ENCODE measurements at regions not wholly inside any gene's neighbourhood (a gene's known extent, or its start where the extent isn't known, plus 50 kb on each side); places are given as distances from the start of the nearest gene placed in this dataset.

DNA sequence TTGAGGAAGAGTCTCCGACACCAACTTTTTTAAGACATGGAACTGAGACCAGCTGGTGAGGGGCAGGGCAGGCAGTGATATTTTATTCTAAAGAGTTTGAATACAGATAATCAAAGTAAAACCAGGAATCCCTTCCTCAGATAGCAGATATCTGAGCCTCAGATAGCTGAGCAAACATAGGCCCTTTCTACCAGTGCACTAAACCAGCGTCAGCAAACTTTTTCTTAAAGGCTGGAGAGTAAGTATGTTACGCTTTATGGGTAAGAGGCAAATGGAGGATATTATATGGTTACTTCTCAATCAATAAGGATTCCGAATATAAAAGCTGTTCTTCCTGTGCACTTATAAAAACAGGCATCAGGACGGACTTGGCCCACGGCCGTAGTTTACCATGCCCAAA is 73.9 kb downstream of the WNT5A start:
- Histone ChIP-seq H3K27ac (no peak overlapping the region), H3K4me1 (no peaks in the 10 kb centered on the region), H3K4me2 (no peak overlapping the region), H3K9me3 (no peaks in the 10 kb centered on the region), H3K4me3 (no peak overlapping the region)
- ChIA-PET CTCF (no interaction called here), POLR2A (no interaction called here)
- ATAC-seq = no peak
- TF ChIP-seq SREBF2 (IDR thresholded peaks at IDR 0.05) = no peak
- DNase-seq (ENCODE audit: low read depth in 1 of 2, low spot score in 1 of 2) = no peak
- 40% methylated on average over 7 of the region's 7 CpGs for WGBS (ENCODE audit: missing lambda C conversion rate)
- FAIRE-seq = no peak

DNA sequence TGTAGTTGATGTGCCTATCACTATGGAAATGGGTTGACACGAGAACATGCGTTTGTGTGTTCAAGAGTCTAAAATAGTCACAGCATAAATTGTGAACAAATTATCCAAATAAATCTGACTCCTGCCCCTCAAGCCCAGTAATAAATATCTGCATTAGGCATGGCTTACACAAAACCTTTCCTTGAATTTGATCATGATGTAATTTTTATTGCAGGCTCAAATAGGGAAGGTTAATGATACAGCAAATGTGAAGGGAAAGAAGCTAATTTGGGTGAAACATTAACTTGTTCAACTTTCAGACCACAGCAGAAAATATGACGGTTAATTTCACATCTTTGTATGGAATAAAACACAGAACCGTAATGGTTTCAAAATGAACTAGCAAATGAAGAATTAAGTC is 74.6 kb downstream of the WNT5A start:
- TF ChIP-seq SREBF2 (IDR thresholded peaks at IDR 0.05) = no peak
- ChIA-PET POLR2A (no interaction called here), CTCF (no interaction called here)
- WGBS (ENCODE audit: missing lambda C conversion rate) = 45% methylated on average over 4 of the region's 4 CpGs
- ATAC-seq (no peak), FAIRE-seq (no peak), DNase-seq (ENCODE audit: low read depth in 1 of 2, low spot score in 1 of 2) (no peak)
- H3K27ac ChIP-seq = no peak overlapping the region
- no peaks in the 10 kb centered on the region for H3K9me3 ChIP-seq
- no peak overlapping the region for H3K4me2 ChIP-seq
- no peak overlapping the region for H3K4me3 ChIP-seq
- no peaks in the 10 kb centered on the region for H3K4me1 ChIP-seq

DNA sequence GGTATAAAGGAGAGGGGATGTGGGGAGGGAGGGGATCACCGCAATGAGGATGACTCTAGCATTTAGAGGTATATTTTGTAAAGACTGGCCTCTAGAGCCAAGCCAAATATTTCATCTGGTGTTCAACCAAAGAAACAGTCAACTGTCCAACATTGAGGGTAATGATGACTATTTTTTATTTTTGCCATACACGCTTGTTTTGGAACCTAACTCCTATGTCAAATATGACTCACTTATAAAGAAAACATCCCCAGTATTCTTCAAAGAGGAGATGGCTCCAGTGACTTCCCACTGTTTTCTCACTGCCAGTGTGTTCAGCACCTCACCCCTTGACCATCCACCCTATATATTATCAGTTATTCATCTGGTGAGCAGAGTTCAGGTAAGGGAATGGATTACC is 77.3 kb downstream of the WNT5A start:
- Histone ChIP-seq H3K4me1 (no peaks in the 10 kb centered on the region), H3K9me3 (no peaks in the 10 kb centered on the region), H3K27ac (no peak overlapping the region), H3K4me3 (no peak overlapping the region), H3K4me2 (no peak overlapping the region)
- TF ChIP-seq HOXB5 (CRISPR knock-in tag; IDR thresholded peaks at IDR 0.05) = no peak
- no peak for TF ChIP-seq HDAC2 (IDR thresholded peaks at IDR 0.05)
- TF ChIP-seq MYC (IDR thresholded peaks at IDR 0.05; ENCODE audit: borderline replicate concordance, low read length) = no peak
- TF ChIP-seq REST (IDR thresholded peaks at IDR 0.05) = no peak
- TF ChIP-seq EHF (CRISPR knock-in tag; IDR thresholded peaks at IDR 0.05) = no peak
- TF ChIP-seq, protein P1, sequence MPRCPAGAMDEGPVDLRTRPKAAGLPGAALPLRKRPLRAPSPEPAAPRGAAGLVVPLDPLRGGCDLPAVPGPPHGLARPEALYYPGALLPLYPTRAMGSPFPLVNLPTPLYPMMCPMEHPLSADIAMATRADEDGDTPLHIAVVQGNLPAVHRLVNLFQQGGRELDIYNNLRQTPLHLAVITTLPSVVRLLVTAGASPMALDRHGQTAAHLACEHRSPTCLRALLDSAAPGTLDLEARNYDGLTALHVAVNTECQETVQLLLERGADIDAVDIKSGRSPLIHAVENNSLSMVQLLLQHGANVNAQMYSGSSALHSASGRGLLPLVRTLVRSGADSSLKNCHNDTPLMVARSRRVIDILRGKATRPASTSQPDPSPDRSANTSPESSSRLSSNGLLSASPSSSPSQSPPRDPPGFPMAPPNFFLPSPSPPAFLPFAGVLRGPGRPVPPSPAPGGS (IDR thresholded peaks at IDR 0.05) = no peak
- no peak for TF ChIP-seq ELK1 (IDR thresholded peaks at IDR 0.05; ENCODE audit: low read depth, low read length)
- TF ChIP-seq RAD21 (conservative IDR thresholded peaks at IDR 0.05 in 1 of 2, IDR thresholded peaks at IDR 0.05 in 1 of 2) = no peak
- TF ChIP-seq MAZ (IDR thresholded peaks at IDR 0.05; ENCODE audit: borderline replicate concordance, low read depth, low read length) = no peak
- TF ChIP-seq PBX3 (IDR thresholded peaks at IDR 0.05) = no peak
- no peak for TF ChIP-seq CBX2 (IDR thresholded peaks at IDR 0.05; ENCODE audit: borderline replicate concordance, low read depth)
- TF ChIP-seq ESRRA (IDR thresholded peaks at IDR 0.05; ENCODE audit: borderline replicate concordance, low read length) = no peak
- no peak for TF ChIP-seq NFE2L2 (conservative IDR thresholded peaks at IDR 0.05; ENCODE audit: low read length)
- no peak for TF ChIP-seq ZC3H11A (IDR thresholded peaks at IDR 0.05)
- TF ChIP-seq NR3C1 (IDR thresholded peaks at IDR 0.05) = no peak
- TF ChIP-seq FOXS1 (CRISPR knock-in tag; IDR thresholded peaks at IDR 0.05) = no peak
- TF ChIP-seq, protein P2, sequence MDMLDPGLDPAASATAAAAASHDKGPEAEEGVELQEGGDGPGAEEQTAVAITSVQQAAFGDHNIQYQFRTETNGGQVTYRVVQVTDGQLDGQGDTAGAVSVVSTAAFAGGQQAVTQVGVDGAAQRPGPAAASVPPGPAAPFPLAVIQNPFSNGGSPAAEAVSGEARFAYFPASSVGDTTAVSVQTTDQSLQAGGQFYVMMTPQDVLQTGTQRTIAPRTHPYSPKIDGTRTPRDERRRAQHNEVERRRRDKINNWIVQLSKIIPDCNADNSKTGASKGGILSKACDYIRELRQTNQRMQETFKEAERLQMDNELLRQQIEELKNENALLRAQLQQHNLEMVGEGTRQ (IDR thresholded peaks at IDR 0.05) = no peak
- TF ChIP-seq ZFP36 (IDR thresholded peaks at IDR 0.05; ENCODE audit: borderline replicate concordance, partially characterized antibody) = no peak
- FAIRE-seq = no peak
- CTCF ChIA-PET = no interaction called here
- DNase-seq (ENCODE audit: low read depth in 1 of 2, low spot score in 1 of 2) = no peak
- POLR2A ChIA-PET = no interaction called here
- ATAC-seq = no peak
- 21% methylated on average over 2 of the region's 2 CpGs for WGBS (ENCODE audit: missing lambda C conversion rate)
